ENCODE measurements at regions not wholly inside any gene's neighbourhood (a gene's known extent, or its start where the extent isn't known, plus 50 kb on each side); places are given as distances from the start of the nearest gene placed in this dataset.

DNA sequence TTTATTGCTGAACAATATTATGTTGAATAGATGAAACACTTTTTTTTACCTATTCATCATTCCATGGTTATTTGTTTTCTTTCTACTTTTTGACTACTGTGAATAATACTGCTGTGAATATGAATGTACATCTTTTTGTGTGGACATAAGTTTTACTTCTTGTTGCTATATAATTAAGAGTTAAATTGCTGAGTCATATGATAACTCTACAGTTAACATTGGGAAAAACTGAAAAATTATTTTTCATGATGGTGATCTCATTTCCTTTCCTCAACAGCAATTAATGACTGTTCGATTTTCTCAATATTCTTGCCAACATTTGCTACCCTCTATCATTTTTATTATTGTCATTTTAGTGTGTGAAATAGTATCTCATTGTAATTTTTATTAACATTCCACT, 106.9 kb upstream of the TECRL start:
- H3K4me1 Mint-ChIP-seq, result no peaks in the 10 kb centered on the region

DNA sequence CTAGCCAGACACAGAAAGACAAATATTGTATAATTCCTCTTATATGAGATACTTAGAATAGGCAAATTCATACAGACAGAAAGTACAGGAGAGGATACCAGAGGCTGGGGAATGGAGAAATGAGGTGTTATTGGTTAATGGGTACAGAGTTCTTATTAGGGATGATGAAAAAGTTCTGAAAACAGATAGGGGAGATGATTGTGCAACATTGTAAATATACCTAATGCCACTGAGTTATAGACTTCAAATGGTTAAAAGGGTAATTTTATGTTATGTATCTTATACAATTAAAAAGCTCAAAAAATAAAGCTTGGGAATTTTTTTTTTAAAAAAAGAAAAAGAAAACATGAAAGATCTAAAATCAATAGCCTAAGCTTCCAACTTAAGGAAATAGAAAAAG, 98.8 kb upstream of the TECRL start:
- no peaks in the 10 kb centered on the region for H3K27me3 Mint-ChIP-seq
- H3K4me1 ChIP-seq (ENCODE audit: control insufficient read depth in 1 of 2, extremely low read depth in 1 of 2, insufficient read depth in 2 of 2, low read length in 2 of 2), result no peaks in the 10 kb centered on the region
- H3K36me3 ChIP-seq (ENCODE audit: control insufficient read depth in 2 of 2, extremely low read depth in 1 of 2, insufficient read depth in 1 of 2, low read length in 1 of 2), result no peaks in the 10 kb centered on the region
- POLR2A ChIA-PET, result no interaction called here
- no peaks in the 10 kb centered on the region for H3K4me1 Mint-ChIP-seq
- no peak overlapping the region for H3K4me3 Mint-ChIP-seq
- peaks cover 6 to 34% (median 15%) of the 10 kb centered on the region in 3 donors for H3K9me3 Mint-ChIP-seq
- no peaks in the 10 kb centered on the region for H3K27me3 ChIP-seq (replicated peaks in 1 of 2; ENCODE audit: control insufficient read depth in 2 of 2, extremely low read depth in 1 of 2, insufficient read depth in 2 of 2, low read length in 1 of 2)
- DNase-seq (no peak), ATAC-seq (replicated peaks in 1 of 4) (no peak)
- H3K27ac Mint-ChIP-seq, result no peak overlapping the region
- H3K27ac ChIP-seq (ENCODE audit: low read length), result no peak overlapping the region
- CTCF ChIA-PET, result no interaction called here
- no peaks in the 10 kb centered on the region for H3K9me3 ChIP-seq
- no peaks in the 10 kb centered on the region for H3K36me3 Mint-ChIP-seq
- no peak overlapping the region for H3K4me3 ChIP-seq (ENCODE audit: control insufficient read depth in 1 of 2, extremely low read depth in 1 of 2, low read length in 1 of 2)

More for the DNA sequence above, 106.9 kb upstream of the TECRL start:
- Mint-ChIP-seq H3K27ac (no peak overlapping the region), H3K36me3 (no peaks in the 10 kb centered on the region), H3K9me3 (peaks cover 3 to 17% (median 10%) of the 10 kb centered on the region in 3 donors), H3K27me3 (no peaks in the 10 kb centered on the region), H3K4me3 (no peak overlapping the region)
- ChIA-PET CTCF (no interaction called here), POLR2A (no interaction called here)
- no peaks in the 10 kb centered on the region for H3K4me1 ChIP-seq (ENCODE audit: control insufficient read depth in 1 of 2, extremely low read depth in 1 of 2, insufficient read depth in 2 of 2, low read length in 2 of 2)
- H3K36me3 ChIP-seq (ENCODE audit: control insufficient read depth in 2 of 2, extremely low read depth in 1 of 2, insufficient read depth in 1 of 2, low read length in 1 of 2), result no peaks in the 10 kb centered on the region
- no peak for DNase-seq
- no peaks in the 10 kb centered on the region for H3K27me3 ChIP-seq (replicated peaks in 1 of 2; ENCODE audit: control insufficient read depth in 2 of 2, extremely low read depth in 1 of 2, insufficient read depth in 2 of 2, low read length in 1 of 2)
- no peak for ATAC-seq (replicated peaks in 1 of 4)
- H3K4me3 ChIP-seq (ENCODE audit: control insufficient read depth in 1 of 2, extremely low read depth in 1 of 2, low read length in 1 of 2), result no peak overlapping the region
- H3K27ac ChIP-seq (ENCODE audit: low read length), result no peak overlapping the region
- WGBS (ENCODE audit: insufficient coverage), result no CpG with 5 or more reads among the region's 1 CpG
- H3K9me3 ChIP-seq, result no peaks in the 10 kb centered on the region

DNA sequence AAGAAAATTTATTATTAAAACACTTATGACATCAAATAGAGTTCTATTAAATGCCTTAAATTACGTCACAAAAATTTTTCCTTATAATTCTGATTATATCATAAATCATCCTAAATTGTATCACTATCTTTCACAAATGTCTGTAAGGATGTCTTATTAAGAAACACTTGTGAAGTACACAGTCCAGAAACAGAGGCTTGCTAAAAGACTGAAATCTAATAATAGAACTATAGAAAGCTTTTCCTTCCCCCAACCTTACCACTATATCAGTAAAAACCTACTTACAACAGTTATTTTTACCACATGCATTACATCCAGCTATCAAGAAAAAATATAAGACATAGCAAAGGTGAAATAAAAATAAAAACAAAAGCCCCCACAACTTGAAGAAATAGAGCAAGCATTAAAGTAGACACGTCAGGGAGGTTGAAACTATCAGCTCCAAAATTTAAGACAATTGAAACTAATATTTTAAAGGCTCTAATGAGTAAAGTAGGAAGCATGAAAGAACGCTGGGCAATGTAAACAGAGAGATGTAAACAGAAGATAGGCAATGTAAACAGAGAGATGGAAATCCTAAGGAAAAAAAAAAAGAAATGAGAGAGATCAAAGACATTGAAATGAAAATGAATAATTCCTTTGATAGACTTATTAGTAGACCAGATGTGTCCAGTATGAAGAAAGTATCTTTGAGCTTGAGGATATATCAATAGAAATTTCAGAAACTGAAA, 94.9 kb upstream of the TECRL start:
- peaks cover 6 to 17% (median 12%) of the 10 kb centered on the region in 3 donors for H3K9me3 Mint-ChIP-seq
- Histone ChIP-seq H3K36me3 (ENCODE audit: control insufficient read depth in 2 of 2, extremely low read depth in 1 of 2, insufficient read depth in 1 of 2, low read length in 1 of 2) (no peaks in the 10 kb centered on the region), H3K27ac (ENCODE audit: low read length) (no peak overlapping the region), H3K9me3 (no peaks in the 10 kb centered on the region), H3K4me1 (ENCODE audit: control insufficient read depth in 1 of 2, extremely low read depth in 1 of 2, insufficient read depth in 2 of 2, low read length in 2 of 2) (no peaks in the 10 kb centered on the region), H3K27me3 (replicated peaks in 1 of 2; ENCODE audit: control insufficient read depth in 2 of 2, extremely low read depth in 1 of 2, insufficient read depth in 2 of 2, low read length in 1 of 2) (no peaks in the 10 kb centered on the region), H3K4me3 (ENCODE audit: control insufficient read depth in 1 of 2, extremely low read depth in 1 of 2, low read length in 1 of 2) (no peak overlapping the region)
- WGBS (ENCODE audit: insufficient coverage), result 43% methylated on average over 1 of the region's 3 CpGs
- CTCF ChIA-PET, result no interaction called here
- ATAC-seq (replicated peaks in 1 of 4) (no peak), DNase-seq (no peak)
- POLR2A ChIA-PET, result no interaction called here
- no peaks in the 10 kb centered on the region for H3K4me1 Mint-ChIP-seq
- H3K4me3 Mint-ChIP-seq, result no peak overlapping the region
- H3K27ac Mint-ChIP-seq, result no peak overlapping the region
- H3K36me3 Mint-ChIP-seq, result no peaks in the 10 kb centered on the region
- H3K27me3 Mint-ChIP-seq, result no peaks in the 10 kb centered on the region

DNA sequence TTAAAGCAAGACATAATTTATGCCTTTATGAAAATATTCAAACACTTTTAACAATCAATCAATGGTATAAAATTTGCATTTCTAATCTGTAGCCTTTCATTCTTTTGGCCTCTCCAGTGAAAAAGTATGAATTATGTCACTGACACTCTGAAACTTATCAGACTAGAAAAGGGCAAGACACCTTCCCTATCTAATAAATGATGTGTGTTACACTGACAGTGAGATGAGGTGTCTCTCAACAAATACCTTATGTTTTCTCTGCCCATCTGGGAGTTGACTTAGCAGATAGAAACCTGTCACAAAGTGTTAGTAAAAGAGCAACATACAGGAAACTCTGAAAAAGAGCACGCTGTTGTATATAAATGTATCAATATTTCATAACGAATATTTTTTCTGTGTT, 94.2 kb upstream of the TECRL start:
- ChIA-PET CTCF (no interaction called here), POLR2A (no interaction called here)
- Histone ChIP-seq H3K27me3 (replicated peaks in 1 of 2; ENCODE audit: control insufficient read depth in 2 of 2, extremely low read depth in 1 of 2, insufficient read depth in 2 of 2, low read length in 1 of 2) (no peaks in the 10 kb centered on the region), H3K9me3 (no peaks in the 10 kb centered on the region), H3K4me3 (ENCODE audit: control insufficient read depth in 1 of 2, extremely low read depth in 1 of 2, low read length in 1 of 2) (no peak overlapping the region), H3K36me3 (ENCODE audit: control insufficient read depth in 2 of 2, extremely low read depth in 1 of 2, insufficient read depth in 1 of 2, low read length in 1 of 2) (no peaks in the 10 kb centered on the region), H3K4me1 (ENCODE audit: control insufficient read depth in 1 of 2, extremely low read depth in 1 of 2, insufficient read depth in 2 of 2, low read length in 2 of 2) (no peaks in the 10 kb centered on the region), H3K27ac (ENCODE audit: low read length) (no peak overlapping the region)
- Mint-ChIP-seq H3K27me3 (no peaks in the 10 kb centered on the region), H3K9me3 (peaks cover 6 to 17% (median 12%) of the 10 kb centered on the region in 3 donors), H3K4me1 (no peaks in the 10 kb centered on the region), H3K4me3 (no peak overlapping the region), H3K36me3 (no peaks in the 10 kb centered on the region), H3K27ac (no peak overlapping the region)
- ATAC-seq (replicated peaks in 1 of 4) (no peak), DNase-seq (no peak)
- WGBS (ENCODE audit: insufficient coverage), result no CpG with 5 or more reads among the region's 2 CpGs

DNA sequence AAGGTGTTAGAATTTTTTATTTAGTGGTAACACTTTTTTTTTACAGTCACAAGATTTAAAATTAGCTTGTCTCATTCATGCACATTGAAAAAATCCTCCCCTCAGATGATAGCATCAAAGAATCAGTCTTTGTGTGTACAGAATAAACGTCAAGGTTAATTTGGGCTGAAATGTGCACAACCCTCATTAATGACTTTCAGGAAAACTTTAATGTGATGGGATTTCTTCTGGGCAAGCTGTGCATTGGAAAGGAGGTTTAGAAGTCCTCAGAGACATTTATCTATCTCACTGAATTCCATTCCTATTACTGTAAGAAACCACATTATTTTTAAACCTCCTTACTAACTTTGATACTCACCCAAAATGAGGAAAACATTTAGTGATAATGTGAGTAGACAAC, 88.2 kb upstream of the TECRL start:
- ChIA-PET POLR2A (no interaction called here), CTCF (no interaction called here)
- DNase-seq (no peak), ATAC-seq (replicated peaks in 1 of 4) (no peak)
- Histone ChIP-seq H3K27me3 (replicated peaks in 1 of 2; ENCODE audit: control insufficient read depth in 2 of 2, extremely low read depth in 1 of 2, insufficient read depth in 2 of 2, low read length in 1 of 2) (no peaks in the 10 kb centered on the region), H3K9me3 (no peaks in the 10 kb centered on the region), H3K36me3 (ENCODE audit: control insufficient read depth in 2 of 2, extremely low read depth in 1 of 2, insufficient read depth in 1 of 2, low read length in 1 of 2) (no peaks in the 10 kb centered on the region), H3K4me3 (ENCODE audit: control insufficient read depth in 1 of 2, extremely low read depth in 1 of 2, low read length in 1 of 2) (no peak overlapping the region), H3K27ac (ENCODE audit: low read length) (no peak overlapping the region), H3K4me1 (ENCODE audit: control insufficient read depth in 1 of 2, extremely low read depth in 1 of 2, insufficient read depth in 2 of 2, low read length in 2 of 2) (no peaks in the 10 kb centered on the region)
- Mint-ChIP-seq H3K4me1 (no peaks in the 10 kb centered on the region), H3K36me3 (no peaks in the 10 kb centered on the region), H3K4me3 (no peak overlapping the region), H3K27ac (no peak overlapping the region), H3K27me3 (no peaks in the 10 kb centered on the region), H3K9me3 (peaks cover 0 to 4% (median 3%) of the 10 kb centered on the region in 3 donors)
- WGBS (ENCODE audit: insufficient coverage), result no CpG with 5 or more reads among the region's 1 CpG

DNA sequence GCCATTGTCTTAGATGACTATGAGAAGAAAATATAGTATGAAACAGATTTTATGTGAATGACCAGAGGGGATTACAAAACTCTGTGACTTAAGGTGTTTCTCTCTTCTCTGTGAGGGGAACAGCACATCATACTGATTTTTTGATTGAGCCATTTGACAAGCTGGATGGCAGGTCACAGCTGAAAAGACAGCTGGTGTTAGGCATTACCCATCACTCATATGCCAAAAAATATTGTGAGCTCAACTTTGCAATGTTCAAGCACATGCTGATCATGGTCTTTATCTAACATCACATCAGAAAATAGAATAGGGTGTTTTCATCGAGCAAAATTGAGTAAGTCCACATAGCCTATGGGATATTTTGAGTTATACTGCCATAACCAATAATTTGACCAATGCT, 86.7 kb upstream of the TECRL start:
- Mint-ChIP-seq H3K9me3 (peaks cover 3 to 7% (median 5%) of the 10 kb centered on the region in 3 donors), H3K4me3 (no peak overlapping the region), H3K4me1 (no peaks in the 10 kb centered on the region), H3K36me3 (no peaks in the 10 kb centered on the region), H3K27ac (no peak overlapping the region), H3K27me3 (no peaks in the 10 kb centered on the region)
- ATAC-seq (replicated peaks in 1 of 4) (no peak), DNase-seq (no peak)
- Histone ChIP-seq H3K9me3 (no peaks in the 10 kb centered on the region), H3K4me3 (ENCODE audit: control insufficient read depth in 1 of 2, extremely low read depth in 1 of 2, low read length in 1 of 2) (no peak overlapping the region), H3K4me1 (ENCODE audit: control insufficient read depth in 1 of 2, extremely low read depth in 1 of 2, insufficient read depth in 2 of 2, low read length in 2 of 2) (no peaks in the 10 kb centered on the region), H3K27me3 (replicated peaks in 1 of 2; ENCODE audit: control insufficient read depth in 2 of 2, extremely low read depth in 1 of 2, insufficient read depth in 2 of 2, low read length in 1 of 2) (no peaks in the 10 kb centered on the region), H3K36me3 (ENCODE audit: control insufficient read depth in 2 of 2, extremely low read depth in 1 of 2, insufficient read depth in 1 of 2, low read length in 1 of 2) (no peaks in the 10 kb centered on the region), H3K27ac (ENCODE audit: low read length) (no peak overlapping the region)
- no CpG with 5 or more reads among the region's 1 CpG for WGBS (ENCODE audit: insufficient coverage)
- ChIA-PET POLR2A (no interaction called here), CTCF (no interaction called here)

DNA sequence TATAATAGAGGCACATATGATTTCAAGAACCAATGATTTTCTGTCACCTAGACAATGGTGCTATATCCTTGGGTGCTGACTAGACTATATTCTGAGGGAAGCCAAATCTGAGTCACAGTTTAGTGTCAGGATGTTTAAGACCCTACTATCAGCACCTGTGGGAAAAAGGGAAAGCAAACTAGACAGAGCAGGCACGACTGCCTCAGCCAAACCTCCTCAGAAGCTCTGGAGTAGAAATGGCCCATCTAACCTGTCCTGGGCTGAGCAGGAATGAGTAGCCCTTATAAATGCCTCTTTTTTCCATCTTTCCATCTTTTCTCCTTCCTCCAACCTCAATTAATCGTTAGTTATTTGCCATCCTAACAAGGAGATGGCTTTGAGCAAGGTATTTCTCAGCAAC, 80.4 kb upstream of the TECRL start:
- peaks cover 3 to 12% (median 5%) of the 10 kb centered on the region in 3 donors for H3K9me3 Mint-ChIP-seq
- no peak overlapping the region for H3K27ac ChIP-seq (ENCODE audit: low read length)
- H3K9me3 ChIP-seq, result no peaks in the 10 kb centered on the region
- ATAC-seq (replicated peaks in 1 of 4) (no peak), DNase-seq (no peak)
- no peaks in the 10 kb centered on the region for H3K4me1 Mint-ChIP-seq
- ChIA-PET POLR2A (no interaction called here), CTCF (no interaction called here)
- no peak overlapping the region for H3K27ac Mint-ChIP-seq
- no peaks in the 10 kb centered on the region for H3K27me3 ChIP-seq (replicated peaks in 1 of 2; ENCODE audit: control insufficient read depth in 2 of 2, extremely low read depth in 1 of 2, insufficient read depth in 2 of 2, low read length in 1 of 2)
- H3K4me3 Mint-ChIP-seq, result no peak overlapping the region
- H3K4me3 ChIP-seq (ENCODE audit: control insufficient read depth in 1 of 2, extremely low read depth in 1 of 2, low read length in 1 of 2), result no peak overlapping the region
- no peaks in the 10 kb centered on the region for H3K36me3 Mint-ChIP-seq
- H3K27me3 Mint-ChIP-seq, result no peaks in the 10 kb centered on the region
- H3K4me1 ChIP-seq (ENCODE audit: control insufficient read depth in 1 of 2, extremely low read depth in 1 of 2, insufficient read depth in 2 of 2, low read length in 2 of 2), result no peaks in the 10 kb centered on the region
- WGBS (ENCODE audit: insufficient coverage), result 20% methylated on average over 1 of the region's 2 CpGs
- H3K36me3 ChIP-seq (ENCODE audit: control insufficient read depth in 2 of 2, extremely low read depth in 1 of 2, insufficient read depth in 1 of 2, low read length in 1 of 2), result no peaks in the 10 kb centered on the region
